H9 (cell line): ENCODE measurements at regions not wholly inside any gene's neighbourhood (a gene's known extent, or its start where the extent isn't known, plus 50 kb on each side); places are given as distances from the start of the nearest gene placed in this dataset.

Experiments used
- DNase-seq: peaks from one replicate; pipeline ENCODE4 v3.0.0-alpha.2; 2017
- H2AFZ ChIP-seq: one replicate; pipeline ENCODE4 v1.6.1; 2013; ENCODE audit warnings: mild to moderate bottlenecking, low read length, control low read depth, moderate library complexity
- H2AK5ac ChIP-seq: 2 replicates; pipeline ENCODE4 v1.6.1; 2013; ENCODE audit warnings: low read length, control low read depth, mixed read lengths; ENCODE audit not compliant: insufficient read length
- H2BK120ac ChIP-seq: one replicate; pipeline ENCODE4 v1.6.1; 2013; ENCODE audit warnings: low read depth, mild to moderate bottlenecking, low read length, control low read depth, inconsistent platforms; ENCODE audit not compliant: poor library complexity, severe bottlenecking
- H2BK12ac ChIP-seq: 2 replicates; pipeline ENCODE4 v1.6.1; 2013; ENCODE audit warnings: low read length, control low read depth, mixed read lengths, low read depth; ENCODE audit not compliant: insufficient read length
- H2BK15ac ChIP-seq: 2 replicates; pipeline ENCODE4 v1.6.1; 2013; ENCODE audit warnings: low read depth, low read length, control low read depth
- H2BK20ac ChIP-seq: one replicate; pipeline ENCODE4 v1.6.1; 2013; ENCODE audit warnings: low read depth, mild to moderate bottlenecking, low read length, control low read depth, inconsistent platforms; ENCODE audit not compliant: poor library complexity, severe bottlenecking
- H2BK5ac ChIP-seq: 2 replicates; pipeline ENCODE4 v1.6.1; 2013; ENCODE audit warnings: low read length, control low read depth, mixed read lengths; ENCODE audit not compliant: insufficient read length
- H3K14ac ChIP-seq: 2 replicates; pipeline ENCODE4 v1.6.1; 2013; ENCODE audit warnings: low read length, control low read depth; ENCODE audit not compliant: insufficient read depth
- H3K18ac ChIP-seq: 2 replicates; pipeline ENCODE4 v1.6.1; 2013; ENCODE audit warnings: low read depth, mild to moderate bottlenecking, mixed read lengths, low read length, control low read depth; ENCODE audit not compliant: insufficient read length
- H3K23ac ChIP-seq: 2 replicates; pipeline ENCODE4 v1.6.1; 2013; ENCODE audit warnings: low read length, control low read depth, mixed read lengths, low read depth; ENCODE audit not compliant: insufficient read length
- H3K23me2 ChIP-seq: 2 replicates; pipeline ENCODE4 v1.6.1; 2013; ENCODE audit warnings: low read depth, mild to moderate bottlenecking, mixed read lengths, low read length, control low read depth; ENCODE audit not compliant: insufficient read length, poor library complexity, severe bottlenecking
- H3K27ac ChIP-seq: 2 replicates; pipeline ENCODE4 v1.5.1; 2013; ENCODE audit warnings: low read length, control low read depth, mixed read lengths, low read depth; ENCODE audit not compliant: insufficient read length
- H3K27me3 ChIP-seq: 2 replicates; pipeline ENCODE4 v1.6.1; 2013; ENCODE audit warnings: low read length, control low read depth, inconsistent platforms; ENCODE audit not compliant: insufficient read depth
- H3K4ac ChIP-seq: 2 replicates; pipeline ENCODE4 v1.6.1; 2013; ENCODE audit warnings: low read depth, mild to moderate bottlenecking, control low read depth, inconsistent platforms, low read length, moderate library complexity
- H3K4me1 ChIP-seq: 2 replicates; pipeline ENCODE4 v1.6.1; 2013; ENCODE audit warnings: low read length, control low read depth, inconsistent platforms; ENCODE audit not compliant: insufficient read depth
- H3K4me2 ChIP-seq: 2 replicates; pipeline ENCODE4 v1.6.1; 2013; ENCODE audit warnings: low read length, control low read depth, mixed read lengths; ENCODE audit not compliant: insufficient read length, insufficient read depth
- H3K56ac ChIP-seq: 2 replicates; pipeline ENCODE4 v1.6.1; 2013; ENCODE audit warnings: low read depth, mild to moderate bottlenecking, mixed read lengths, low read length, control low read depth; ENCODE audit not compliant: insufficient read length
- H3K79me1 ChIP-seq: 2 replicates; pipeline ENCODE4 v1.6.1; 2013; ENCODE audit warnings: low read depth, mild to moderate bottlenecking, moderate library complexity, low read length, control low read depth, inconsistent platforms; ENCODE audit not compliant: insufficient read depth, poor library complexity, severe bottlenecking
- H3K79me2 ChIP-seq: 2 replicates; pipeline ENCODE4 v1.6.1; 2013; ENCODE audit warnings: low read length, control low read depth, inconsistent platforms; ENCODE audit not compliant: insufficient read depth
- H3K9ac ChIP-seq: 2 replicates; pipeline ENCODE4 v1.6.1; 2013; ENCODE audit warnings: low read length, control low read depth, mixed read lengths; ENCODE audit not compliant: insufficient read length; ENCODE audit errors: extremely low read depth
- H3K9me3 ChIP-seq: one replicate; pipeline ENCODE4 v1.6.1; 2013; ENCODE audit warnings: low read depth, low read length, inconsistent platforms; ENCODE audit not compliant: control insufficient read depth
- H3T11ph ChIP-seq: one replicate; pipeline ENCODE4 v1.6.1; 2013; ENCODE audit warnings: mild to moderate bottlenecking, low read length, control low read depth, inconsistent platforms
- H4K20me1 ChIP-seq: one replicate; pipeline ENCODE4 v1.6.1; 2013; ENCODE audit not compliant: control insufficient read depth, insufficient read length, insufficient read depth
- H4K5ac ChIP-seq: 2 replicates; pipeline ENCODE4 v1.6.1; 2013; ENCODE audit warnings: low read depth, mild to moderate bottlenecking, mixed read lengths, low read length, control low read depth; ENCODE audit not compliant: insufficient read length
- H4K8ac ChIP-seq: replicated peaks from 2 replicates; pipeline ENCODE4 v1.6.1; 2013; ENCODE audit warnings: low read length, control low read depth, mixed read lengths, low read depth; ENCODE audit not compliant: insufficient read length
- H4K91ac ChIP-seq: 2 replicates; pipeline ENCODE4 v1.6.1; 2013; ENCODE audit warnings: low read depth, mild to moderate bottlenecking, moderate library complexity, mixed read lengths, low read length, control low read depth; ENCODE audit not compliant: insufficient read length
- H3K27ac Mint-ChIP-seq, 3 experiments: 2 replicates in 2 of 3; 3 replicates in 1 of 3; pipeline ENCODE4 v1.8.0; 2020 to 2021; ENCODE audit warnings: mixed read lengths in 3 of 3, mild to moderate bottlenecking in 1 of 3, moderate library complexity in 1 of 3
- H3K27me3 Mint-ChIP-seq: 2 replicates; pipeline ENCODE4 v1.8.0; 2021; ENCODE audit warnings: low read depth, mild to moderate bottlenecking, moderate library complexity, mixed read lengths
- H3K36me3 Mint-ChIP-seq, 3 experiments: 2 replicates in 2 of 3; 3 replicates in 1 of 3; pipeline ENCODE4 v1.8.0; 2020 to 2021; ENCODE audit warnings: low read depth in 3 of 3, mixed read lengths in 3 of 3; ENCODE audit not compliant: insufficient read depth in 1 of 3
- H3K4me1 Mint-ChIP-seq, 2 experiments: 2 replicates each; pipeline ENCODE4 v1.8.0; 2020; ENCODE audit warnings: mixed read lengths in 2 of 2
- H3K4me3 Mint-ChIP-seq, 2 experiments: 2 replicates in 1 of 2; 3 replicates in 1 of 2; pipeline ENCODE4 v1.8.0; 2020 to 2021; ENCODE audit warnings: mild to moderate bottlenecking in 2 of 2, mixed read lengths in 2 of 2, moderate library complexity in 1 of 2
- H3K9me3 Mint-ChIP-seq, 2 experiments: 2 replicates in 1 of 2; 3 replicates in 1 of 2; pipeline ENCODE4 v1.8.0; 2020; ENCODE audit warnings: mild to moderate bottlenecking in 2 of 2, mixed read lengths in 2 of 2, moderate library complexity in 1 of 2
- WGBS: extraction: QIAGEN DNeasy Blood & Tissue Kit; methylation state at CpG from one replicate; pipeline ENCODE4 v1.1.7; 2013; ENCODE audit warnings: missing lambda C conversion rate, low lambda C conversion rate, mixed read lengths; ENCODE audit not compliant: insufficient read length; ENCODE audit errors: extremely low coverage; 5-methylcytosine and 5-hydroxymethylcytosine counted together
- TF ChIP-seq, protein P1 (sequence below): fragments of 200-600 bp; sonication (generic); conservative IDR thresholded peaks from 3 replicates; pipeline ENCODE4 v1.8.0; 2021; ENCODE audit warnings: antibody characterized with exemption, mild to moderate bottlenecking

DNA sequence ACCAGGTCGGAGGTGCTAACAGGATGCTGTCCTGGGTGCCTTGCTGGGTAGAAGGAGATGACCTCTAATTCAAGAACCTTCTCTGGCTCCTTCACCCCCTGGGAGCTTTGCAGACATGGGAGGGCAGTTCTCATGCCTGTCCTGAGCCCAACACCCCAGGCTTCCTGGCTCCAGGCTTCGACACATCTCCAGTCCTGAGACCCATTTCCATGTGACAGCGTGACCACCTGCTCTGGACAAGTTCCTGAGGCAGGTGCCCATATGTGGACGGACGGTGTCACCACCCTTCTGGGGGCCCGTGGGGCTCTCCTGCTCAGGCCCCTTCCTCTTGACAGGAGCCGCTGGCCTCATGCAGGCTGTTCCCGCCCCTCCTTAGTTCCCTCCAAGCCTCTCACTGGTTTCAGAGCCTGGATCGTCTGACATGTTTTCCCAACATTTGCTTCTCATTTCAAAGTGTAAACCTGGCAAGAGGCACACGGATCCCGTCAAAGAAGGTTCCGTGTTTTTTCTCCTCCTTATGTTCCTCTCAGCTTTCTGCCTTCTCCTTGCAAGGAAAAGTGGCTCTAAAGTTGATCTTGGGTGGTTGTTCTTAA, 291.9 kb upstream of the RTL1 start:
- Histone ChIP-seq H3K56ac (no peak overlapping the region), H3K27ac (no peak overlapping the region), H4K5ac (no peak overlapping the region), H3K4me2 (no peak overlapping the region), H3K18ac (no peak overlapping the region), H3K9me3 (no peaks in the 10 kb centered on the region), H4K91ac (no peak overlapping the region), H3K23me2 (no peaks in the 10 kb centered on the region), H3K23ac (no peak overlapping the region), H3K9ac (no peak overlapping the region), H3T11ph (no peak overlapping the region), H4K8ac (no peak overlapping the region), H3K4me1 (no peaks in the 10 kb centered on the region), H4K20me1 (no peaks in the 10 kb centered on the region), H3K27me3 (no peaks in the 10 kb centered on the region), H2BK20ac (no peak overlapping the region), H2BK15ac (no peak overlapping the region), H3K4ac (no peak overlapping the region), H3K14ac (no peak overlapping the region), H3K79me1 (no peaks in the 10 kb centered on the region), H2BK12ac (no peak overlapping the region), H3K79me2 (no peaks in the 10 kb centered on the region), H2BK120ac (no peak overlapping the region), H2BK5ac (no peak overlapping the region), H2AK5ac (no peak overlapping the region), H2AFZ (no peak overlapping the region)
- H3K27me3 Mint-ChIP-seq: peaks cover 13% of the 10 kb centered on the region
- TF ChIP-seq, protein P1, sequence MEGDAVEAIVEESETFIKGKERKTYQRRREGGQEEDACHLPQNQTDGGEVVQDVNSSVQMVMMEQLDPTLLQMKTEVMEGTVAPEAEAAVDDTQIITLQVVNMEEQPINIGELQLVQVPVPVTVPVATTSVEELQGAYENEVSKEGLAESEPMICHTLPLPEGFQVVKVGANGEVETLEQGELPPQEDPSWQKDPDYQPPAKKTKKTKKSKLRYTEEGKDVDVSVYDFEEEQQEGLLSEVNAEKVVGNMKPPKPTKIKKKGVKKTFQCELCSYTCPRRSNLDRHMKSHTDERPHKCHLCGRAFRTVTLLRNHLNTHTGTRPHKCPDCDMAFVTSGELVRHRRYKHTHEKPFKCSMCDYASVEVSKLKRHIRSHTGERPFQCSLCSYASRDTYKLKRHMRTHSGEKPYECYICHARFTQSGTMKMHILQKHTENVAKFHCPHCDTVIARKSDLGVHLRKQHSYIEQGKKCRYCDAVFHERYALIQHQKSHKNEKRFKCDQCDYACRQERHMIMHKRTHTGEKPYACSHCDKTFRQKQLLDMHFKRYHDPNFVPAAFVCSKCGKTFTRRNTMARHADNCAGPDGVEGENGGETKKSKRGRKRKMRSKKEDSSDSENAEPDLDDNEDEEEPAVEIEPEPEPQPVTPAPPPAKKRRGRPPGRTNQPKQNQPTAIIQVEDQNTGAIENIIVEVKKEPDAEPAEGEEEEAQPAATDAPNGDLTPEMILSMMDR: no peak
- H3K4me1 Mint-ChIP-seq: peaks cover 19% of the 10 kb centered on the region in 2 experiments
- H3K9me3 Mint-ChIP-seq: no peaks in the 10 kb centered on the region
- no CpG with 5 or more reads among the region's 12 CpGs for WGBS
- DNase-seq: peak; percentile 13
- H3K36me3 Mint-ChIP-seq: no peaks in the 10 kb centered on the region; a peak in 1 of 7 replicates
- no peak overlapping the region for H3K4me3 Mint-ChIP-seq
- no peak overlapping the region for H3K27ac Mint-ChIP-seq
